ENCODE measurements at regions not wholly inside any gene's neighbourhood (a gene's known extent, or its start where the extent isn't known, plus 50 kb on each side); places are given as distances from the start of the nearest gene placed in this dataset.

DNA sequence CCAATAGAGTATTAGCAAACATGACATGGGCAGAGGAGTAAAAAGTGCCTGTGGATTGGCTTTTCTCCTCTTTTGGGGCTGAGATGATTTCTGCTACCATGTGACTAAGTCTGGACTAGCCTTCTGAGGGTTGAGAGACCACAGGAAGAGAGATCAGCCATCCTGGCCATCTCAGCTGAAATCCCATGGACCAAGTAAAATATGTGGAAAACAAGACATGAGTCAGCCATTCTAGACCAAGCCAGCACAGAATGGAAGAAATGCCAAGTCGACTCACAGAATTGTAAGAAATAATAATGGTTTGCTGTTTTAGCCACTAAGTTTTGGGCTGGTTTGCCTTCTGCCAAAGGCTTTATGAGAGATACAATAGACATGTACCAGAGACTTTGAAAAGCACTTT, 377.8 kb downstream of the CHSY3 start:
- Histone ChIP-seq H3K4me1 (ENCODE audit: control insufficient read depth, insufficient read depth, low read length) (no peaks in the 10 kb centered on the region), H3K9me3 (ENCODE audit: control insufficient read depth, low read length) (no peaks in the 10 kb centered on the region), H3K36me3 (ENCODE audit: control insufficient read depth, insufficient read depth, low read length) (no peaks in the 10 kb centered on the region), H3K27ac (ENCODE audit: low read depth, low read length) (no peak overlapping the region), H3K9ac (ENCODE audit: extremely low read depth, low read length, poor library complexity, severe bottlenecking) (no peak overlapping the region), H3K27me3 (ENCODE audit: control insufficient read depth, insufficient read depth, low read length, poor library complexity, severe bottlenecking) (no peaks in the 10 kb centered on the region), H3K4me3 (ENCODE audit: low read length) (no peak overlapping the region)
- no peaks in the 10 kb centered on the region for H3K36me3 Mint-ChIP-seq (ENCODE audit: low read depth)
- peaks cover 21% of the 10 kb centered on the region for H3K27me3 Mint-ChIP-seq (ENCODE audit: insufficient read depth)
- no peak for TF ChIP-seq CTCF (conservative IDR thresholded peaks at IDR 0.05)
- H3K9me3 Mint-ChIP-seq, result no peaks in the 10 kb centered on the region
- H3K4me3 Mint-ChIP-seq, result no peak overlapping the region
- no peak for DNase-seq
- H3K27ac Mint-ChIP-seq, result no peak overlapping the region
- WGBS, 2 experiments (ENCODE audit: insufficient coverage in 1 of 2, insufficient read length in 1 of 2), result 87 to 100% methylated on average over 1 of the region's 1 CpG
- no peaks in the 10 kb centered on the region for H3K4me1 Mint-ChIP-seq

DNA sequence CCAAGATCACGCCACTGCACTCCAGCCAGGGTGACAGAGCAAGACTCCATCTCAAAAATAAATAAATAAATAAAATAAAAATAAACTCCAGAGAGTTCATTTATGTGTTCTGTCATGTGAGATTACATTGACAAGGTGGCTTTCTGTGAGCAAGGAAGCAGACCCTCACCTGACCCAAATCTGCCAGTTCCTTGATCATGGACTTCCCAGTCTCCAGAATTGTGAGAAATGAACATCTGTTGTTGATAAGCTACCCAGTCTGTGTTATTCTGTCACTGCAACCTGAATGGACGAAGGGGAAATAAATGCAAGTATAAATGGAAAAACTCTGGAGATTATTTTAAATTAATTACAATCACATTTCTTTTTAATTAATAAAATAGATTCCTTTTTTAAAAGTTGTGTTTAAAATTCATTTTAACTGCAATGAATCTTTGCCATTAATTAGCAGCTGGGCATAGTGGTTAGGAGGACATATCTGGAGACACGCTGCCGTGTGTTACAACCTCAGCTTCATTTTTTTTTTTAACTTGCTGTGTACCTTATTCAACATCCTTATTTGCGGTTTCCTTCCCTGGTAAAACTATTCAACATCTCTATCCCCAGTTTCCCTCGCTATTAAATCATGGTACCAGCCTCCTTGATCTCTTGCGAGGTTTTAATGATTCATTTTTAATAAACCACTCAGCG, 376.4 kb downstream of the CHSY3 start:
- H3K27ac Mint-ChIP-seq, result no peak overlapping the region
- no peaks in the 10 kb centered on the region for H3K4me1 Mint-ChIP-seq
- no peak overlapping the region for H3K9ac ChIP-seq (ENCODE audit: extremely low read depth, low read length, poor library complexity, severe bottlenecking)
- TF ChIP-seq CTCF (conservative IDR thresholded peaks at IDR 0.05), result no peak
- no peak overlapping the region for H3K27ac ChIP-seq (ENCODE audit: low read depth, low read length)
- H3K4me1 ChIP-seq (ENCODE audit: control insufficient read depth, insufficient read depth, low read length), result no peaks in the 10 kb centered on the region
- WGBS, 2 experiments (ENCODE audit: insufficient coverage in 1 of 2, insufficient read length in 1 of 2), result 93 to 98% methylated on average over 5 to 6 of the region's 8 CpGs
- no peaks in the 10 kb centered on the region for H3K9me3 ChIP-seq (ENCODE audit: control insufficient read depth, low read length)
- peaks cover 32% of the 10 kb centered on the region for H3K27me3 Mint-ChIP-seq (ENCODE audit: insufficient read depth)
- H3K4me3 ChIP-seq (ENCODE audit: low read length), result no peak overlapping the region
- H3K9me3 Mint-ChIP-seq, result no peaks in the 10 kb centered on the region
- H3K36me3 ChIP-seq (ENCODE audit: control insufficient read depth, insufficient read depth, low read length), result no peaks in the 10 kb centered on the region
- DNase-seq, result no peak
- no peaks in the 10 kb centered on the region for H3K36me3 Mint-ChIP-seq (ENCODE audit: low read depth)
- H3K27me3 ChIP-seq (ENCODE audit: control insufficient read depth, insufficient read depth, low read length, poor library complexity, severe bottlenecking), result no peaks in the 10 kb centered on the region
- no peak overlapping the region for H3K4me3 Mint-ChIP-seq

GRCh38 chr5:130279386-130279785, 375.1 kb downstream of the CHSY3 start:
- TF ChIP-seq CTCF (conservative IDR thresholded peaks at IDR 0.05), result no peak
- H3K9me3 Mint-ChIP-seq, result no peaks in the 10 kb centered on the region
- no peaks in the 10 kb centered on the region for H3K9me3 ChIP-seq (ENCODE audit: control insufficient read depth, low read length)
- no peak overlapping the region for H3K27ac Mint-ChIP-seq
- 100% methylated on average over 1 of the region's 1 CpG; no CpG with 5 or more reads in 1 of the 2 experiments for WGBS, 2 experiments (ENCODE audit: insufficient coverage in 1 of 2, insufficient read length in 1 of 2)
- H3K4me3 ChIP-seq (ENCODE audit: low read length), result no peak overlapping the region
- H3K36me3 Mint-ChIP-seq (ENCODE audit: low read depth), result no peaks in the 10 kb centered on the region
- H3K36me3 ChIP-seq (ENCODE audit: control insufficient read depth, insufficient read depth, low read length), result no peaks in the 10 kb centered on the region
- peaks cover 44% of the 10 kb centered on the region for H3K27me3 Mint-ChIP-seq (ENCODE audit: insufficient read depth)
- H3K4me1 Mint-ChIP-seq, result peaks cover 2% of the 10 kb centered on the region
- no peak overlapping the region for H3K27ac ChIP-seq (ENCODE audit: low read depth, low read length)
- H3K4me1 ChIP-seq (ENCODE audit: control insufficient read depth, insufficient read depth, low read length), result no peaks in the 10 kb centered on the region
- no peak for DNase-seq
- H3K27me3 ChIP-seq (ENCODE audit: control insufficient read depth, insufficient read depth, low read length, poor library complexity, severe bottlenecking), result peaks cover 2% of the 10 kb centered on the region
- no peak overlapping the region for H3K4me3 Mint-ChIP-seq
- no peak overlapping the region for H3K9ac ChIP-seq (ENCODE audit: extremely low read depth, low read length, poor library complexity, severe bottlenecking)

Measured in endodermal cell (in vitro differentiated cells).